ENCODE measurements at regions not wholly inside any gene's neighbourhood (a gene's known extent, or its start where the extent isn't known, plus 50 kb on each side); places are given as distances from the start of the nearest gene placed in this dataset.
A peak's percentile ranks its signal among the peaks of the same experiment; 100 is the strongest.
"Not testable (repeated sequence)": the region's sequence is repeated elsewhere in the genome, so short reads cannot be mapped to it uniquely, and the experiment has no call there.

- no peak for DNase-seq (ENCODE audit: low read depth)
- TF ChIP-seq CTCF (IDR thresholded peaks at IDR 0.05; ENCODE audit: insufficient read depth, low read depth, low read length, missing control alignments), result no peak
- no peak overlapping the region for H3K4me3 ChIP-seq (ENCODE audit: low read length)
Observed at GRCh38 chr6:14771016-14771415, 474.9 kb upstream of the JARID2 start.

GRCh38 chr6:14772188-14772587, 473.7 kb upstream of the JARID2 start:
- no peak for TF ChIP-seq CTCF (IDR thresholded peaks at IDR 0.05; ENCODE audit: insufficient read depth, low read depth, low read length, missing control alignments)
- H3K4me3 ChIP-seq (ENCODE audit: low read length), result no peak overlapping the region
- no peak for DNase-seq (ENCODE audit: low read depth)

GRCh38 chr6:14775528-14775927, 470.3 kb upstream of the JARID2 start:
- TF ChIP-seq CTCF (IDR thresholded peaks at IDR 0.05; ENCODE audit: insufficient read depth, low read depth, low read length, missing control alignments), result no peak
- H3K4me3 ChIP-seq (ENCODE audit: low read length), result no peak overlapping the region
- DNase-seq (ENCODE audit: low read depth), result peak; percentile 15

- no peak for TF ChIP-seq CTCF (IDR thresholded peaks at IDR 0.05; ENCODE audit: insufficient read depth, low read depth, low read length, missing control alignments)
- DNase-seq (ENCODE audit: low read depth), result no peak
- no peak overlapping the region for H3K4me3 ChIP-seq (ENCODE audit: low read length)
Observed at GRCh38 chr6:14776307-14776706, 469.6 kb upstream of the JARID2 start.

GRCh38 chr6:14781772-14782525, 463.9 kb upstream of the JARID2 start:
- no peak for TF ChIP-seq CTCF (IDR thresholded peaks at IDR 0.05; ENCODE audit: insufficient read depth, low read depth, low read length, missing control alignments)
- DNase-seq (ENCODE audit: low read depth), result no peak
- H3K4me3 ChIP-seq (ENCODE audit: low read length), result no peak overlapping the region

GRCh38 chr6:14782921-14783464, 462.9 kb upstream of the JARID2 start:
- H3K4me3 ChIP-seq (ENCODE audit: low read length); DNase-seq (ENCODE audit: low read depth): not testable (repeated sequence)

- no peak overlapping the region for H3K4me3 ChIP-seq (ENCODE audit: low read length)
- no peak for TF ChIP-seq CTCF (IDR thresholded peaks at IDR 0.05; ENCODE audit: insufficient read depth, low read depth, low read length, missing control alignments)
- DNase-seq (ENCODE audit: low read depth), result no peak
Observed at GRCh38 chr6:14783594-14783993, 462.3 kb upstream of the JARID2 start.
